ENCODE measurements at regions not wholly inside any gene's neighbourhood (a gene's known extent, or its start where the extent isn't known, plus 50 kb on each side); places are given as distances from the start of the nearest gene placed in this dataset.

DNA sequence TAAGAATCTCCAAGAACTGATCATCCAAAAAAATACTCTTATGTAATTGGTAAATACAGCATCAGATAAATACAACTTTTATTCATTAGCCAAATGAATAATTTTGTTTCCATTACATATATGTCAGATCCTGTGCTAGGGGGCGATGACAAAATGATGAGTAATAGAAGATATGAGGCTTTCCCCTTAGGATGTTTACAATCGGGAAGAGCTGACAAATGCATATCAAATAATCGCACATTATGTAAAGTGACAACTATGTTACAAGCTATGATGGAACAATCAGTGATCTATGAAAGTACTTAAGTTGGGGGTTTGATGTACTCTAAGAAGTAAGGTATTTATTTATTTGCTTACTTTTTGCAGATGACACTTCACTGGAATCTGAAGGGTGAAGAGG, 465.6 kb upstream of the VSTM2A start:
- TF ChIP-seq POLR2A (IDR thresholded peaks at IDR 0.05) (no peak), CTCF (IDR thresholded peaks at IDR 0.05) (no peak)
